Mucosa of descending colon (tissue), 3 donors: ENCODE measurements at regions not wholly inside any gene's neighbourhood (a gene's known extent, or its start where the extent isn't known, plus 50 kb on each side); places are given as distances from the start of the nearest gene placed in this dataset.

Source experiments
- ATAC-seq: fragments of 200-7000 bp; cut with Tn5 transposase; one replicate; pipeline ENCODE4 v1.9.1; 2020; ENCODE audit warnings: mild to moderate bottlenecking, moderate library complexity
- DNase-seq, 3 donors: peaks; one replicate each; pipeline ENCODE4 v3.0.0-alpha.2; 2020
- H3K36me3 ChIP-seq: fragments of 200-600 bp; one replicate; pipeline ENCODE4 v1.8.0; 2021; ENCODE audit warnings: low read depth, mild to moderate bottlenecking
- H3K4me1 ChIP-seq: fragments of 200-600 bp; one replicate; pipeline ENCODE4 v1.8.0; 2021; ENCODE audit warnings: low read depth, mild to moderate bottlenecking
- H3K4me3 ChIP-seq: fragments of 200-600 bp; one replicate; pipeline ENCODE4 v1.8.0; 2021; ENCODE audit warnings: mild to moderate bottlenecking
- H3K9me3 ChIP-seq: fragments of 200-600 bp; one replicate; pipeline ENCODE4 v1.8.0; 2021; ENCODE audit warnings: mild to moderate bottlenecking
- intact Hi-C, 2 donors: fragments of 100-400 bp; cut with DNase I in 1 of 2; cut with micrococcal nuclease in 1 of 2; formaldehyde crosslinking; loops; one replicate each; pipeline versions ENCODE4 v1.11.0 to v1.11.1; 2022; cut with DNase I, micrococcal nuclease
- TF ChIP-seq, protein P1 (sequence below): fragments of 200-600 bp; IDR thresholded peaks from one replicate; pipeline ENCODE4 v1.8.0; 2022; ENCODE audit warnings: antibody characterized with exemption, mild to moderate bottlenecking
- donor health status: DM: no; HTN: no; CAD: no; lungs with moderate emphysema.
- donor health status: DM: no; HTN: no; CAD: no.
- donor health status: DM: no; HTN: yes; CAD: no.

DNA sequence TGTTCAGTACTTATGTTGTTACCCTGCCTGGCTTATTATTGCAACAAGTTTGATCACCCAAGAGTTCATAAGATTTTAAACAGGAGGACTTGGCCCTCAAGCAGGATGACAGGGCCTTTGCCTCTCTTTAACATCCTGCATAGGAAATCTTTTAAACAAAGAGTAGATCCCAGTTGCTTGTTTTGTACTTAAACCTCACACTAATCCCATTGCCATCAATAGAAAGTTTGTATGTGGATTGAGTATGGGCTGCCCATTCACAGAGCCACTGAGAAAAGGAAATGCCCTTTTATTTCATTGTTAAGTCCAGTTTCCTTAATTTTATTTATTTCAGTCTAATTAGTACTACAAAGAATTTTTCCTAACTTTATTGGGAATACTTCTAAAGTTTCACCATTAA lies 52.2 kb upstream of the FGF10 start:
- H3K4me3 ChIP-seq = no peak overlapping the region
- no peaks in the 10 kb centered on the region for H3K36me3 ChIP-seq
- no peaks in the 10 kb centered on the region for H3K4me1 ChIP-seq
- no peak for ATAC-seq
- TF ChIP-seq, protein P1, sequence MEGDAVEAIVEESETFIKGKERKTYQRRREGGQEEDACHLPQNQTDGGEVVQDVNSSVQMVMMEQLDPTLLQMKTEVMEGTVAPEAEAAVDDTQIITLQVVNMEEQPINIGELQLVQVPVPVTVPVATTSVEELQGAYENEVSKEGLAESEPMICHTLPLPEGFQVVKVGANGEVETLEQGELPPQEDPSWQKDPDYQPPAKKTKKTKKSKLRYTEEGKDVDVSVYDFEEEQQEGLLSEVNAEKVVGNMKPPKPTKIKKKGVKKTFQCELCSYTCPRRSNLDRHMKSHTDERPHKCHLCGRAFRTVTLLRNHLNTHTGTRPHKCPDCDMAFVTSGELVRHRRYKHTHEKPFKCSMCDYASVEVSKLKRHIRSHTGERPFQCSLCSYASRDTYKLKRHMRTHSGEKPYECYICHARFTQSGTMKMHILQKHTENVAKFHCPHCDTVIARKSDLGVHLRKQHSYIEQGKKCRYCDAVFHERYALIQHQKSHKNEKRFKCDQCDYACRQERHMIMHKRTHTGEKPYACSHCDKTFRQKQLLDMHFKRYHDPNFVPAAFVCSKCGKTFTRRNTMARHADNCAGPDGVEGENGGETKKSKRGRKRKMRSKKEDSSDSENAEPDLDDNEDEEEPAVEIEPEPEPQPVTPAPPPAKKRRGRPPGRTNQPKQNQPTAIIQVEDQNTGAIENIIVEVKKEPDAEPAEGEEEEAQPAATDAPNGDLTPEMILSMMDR = no peak
- DNase-seq = no peak
- peaks cover 14% of the 10 kb centered on the region for H3K9me3 ChIP-seq
- intact Hi-C loops = no loop called here

DNA sequence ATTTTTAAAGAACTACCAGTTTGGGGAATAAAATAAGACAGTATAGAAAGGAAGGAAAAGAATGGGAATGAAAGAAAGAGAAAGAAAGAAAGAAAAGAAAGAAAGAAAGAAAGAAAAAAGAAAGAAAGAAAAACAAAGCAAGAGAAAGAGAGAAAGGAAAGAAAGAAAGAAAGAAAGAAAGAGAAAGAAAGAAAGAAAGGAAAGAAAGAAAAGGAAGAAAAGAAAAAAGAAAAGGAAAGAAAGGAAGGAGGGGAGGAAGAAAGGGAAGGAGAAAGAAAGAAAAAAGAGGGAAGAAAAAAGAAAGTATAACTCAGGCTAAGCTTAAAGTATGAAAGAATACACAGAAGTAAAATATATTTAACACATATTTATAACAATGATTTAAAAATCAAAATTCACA lies 51.0 kb upstream of the FGF10 start:
- Histone ChIP-seq H3K36me3 (no peaks in the 10 kb centered on the region), H3K9me3 (peaks cover 4% of the 10 kb centered on the region), H3K4me3 (no peak overlapping the region), H3K4me1 (no peaks in the 10 kb centered on the region)
- intact Hi-C loops = no loop called here
- TF ChIP-seq, protein P1 = no peak
- ATAC-seq (no peak), DNase-seq (no peak)
